ENCODE measurements at regions not wholly inside any gene's neighbourhood (a gene's known extent, or its start where the extent isn't known, plus 50 kb on each side); places are given as distances from the start of the nearest gene placed in this dataset.

DNA sequence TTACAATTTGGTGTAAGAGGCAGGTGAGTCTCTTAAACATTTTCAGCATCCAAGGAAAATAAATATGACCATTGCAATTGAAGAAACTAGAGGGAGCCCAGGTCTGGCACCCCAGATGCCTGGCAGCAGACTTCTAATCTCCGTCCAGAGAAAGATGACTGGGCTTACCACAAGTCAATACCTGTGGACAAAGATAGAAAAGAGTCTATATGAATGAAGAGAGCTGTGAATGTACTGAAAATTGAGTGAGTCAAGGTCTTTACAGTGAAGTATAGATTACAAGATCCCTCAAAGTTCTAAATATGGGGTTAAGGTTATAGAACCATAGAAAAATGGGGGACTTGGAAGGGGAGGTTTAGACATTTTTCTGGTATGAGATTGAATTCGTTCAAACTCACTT, 827.4 kb upstream of the NR2F2 start (continued):
- TF ChIP-seq JUN (IDR thresholded peaks at IDR 0.05; ENCODE audit: low read depth, low read length) (no peak), CREB1 (IDR thresholded peaks at IDR 0.05) (no peak), TCF12 (IDR thresholded peaks at IDR 0.05; ENCODE audit: low read depth, low read length) (no peak), RFX5 (IDR thresholded peaks at IDR 0.05; ENCODE audit: borderline replicate concordance, low read depth, low read length) (no peak)

Data from H1 (cell line).